ENCODE measurements at regions not wholly inside any gene's neighbourhood (a gene's known extent, or its start where the extent isn't known, plus 50 kb on each side); places are given as distances from the start of the nearest gene placed in this dataset.

DNA sequence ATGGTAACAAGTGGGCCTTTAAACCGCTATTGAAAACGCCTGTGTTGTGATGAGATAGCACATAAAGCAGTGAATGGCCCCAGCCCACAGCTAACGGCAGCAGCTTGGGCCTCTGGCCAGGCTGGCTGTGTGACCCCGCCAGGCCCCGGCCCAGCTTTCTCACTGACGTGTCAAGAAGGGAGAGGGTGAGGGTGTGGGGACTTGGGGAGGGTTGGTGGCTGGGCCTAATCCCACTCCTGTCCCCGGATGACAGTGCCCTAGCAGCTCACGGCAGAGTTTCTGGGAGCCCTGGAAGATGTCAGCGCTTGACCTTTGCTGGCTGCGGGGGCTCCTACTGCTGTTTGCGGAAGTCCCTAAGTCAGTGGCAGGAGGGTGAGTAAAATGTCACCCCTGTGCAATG is 88.9 kb upstream of the SHH start:
- TF ChIP-seq CTCF (IDR thresholded peaks at IDR 0.05), result no peak
- no peak for TF ChIP-seq POLR2A (IDR thresholded peaks at IDR 0.05)

Data from thyroid gland (tissue), 4 donors.